Glomerular visceral epithelial cell (primary cell): ENCODE measurements at regions not wholly inside any gene's neighbourhood (a gene's known extent, or its start where the extent isn't known, plus 50 kb on each side); places are given as distances from the start of the nearest gene placed in this dataset.
A peak's percentile ranks its signal among the peaks of the same experiment; 100 is the strongest.

Experiments
- DNase-seq: peaks from one replicate; pipeline ENCODE4 v3.0.0-alpha.2; 2016; ENCODE audit errors: extremely low spot score

DNA sequence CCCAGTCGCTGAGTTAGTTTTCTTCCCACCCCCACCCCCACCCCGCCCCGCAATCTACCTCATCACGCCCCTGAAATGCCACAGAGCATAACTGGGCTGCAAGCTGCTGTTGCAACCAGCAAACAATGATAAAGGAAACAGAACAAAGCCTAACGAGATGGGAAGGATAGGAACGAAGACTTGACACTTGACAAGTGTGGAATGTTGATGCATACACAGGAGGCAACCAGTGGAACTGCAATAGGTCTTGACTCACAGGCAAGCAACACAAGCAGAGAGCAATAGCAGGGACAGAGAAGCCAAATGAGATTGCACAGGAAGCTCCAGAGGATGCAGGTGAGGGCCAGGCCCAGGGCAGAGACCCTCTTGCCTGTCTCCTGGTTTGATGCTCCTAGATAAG, 225.9 kb downstream of the IGSF11 start:
- DNase-seq: no peak

DNA sequence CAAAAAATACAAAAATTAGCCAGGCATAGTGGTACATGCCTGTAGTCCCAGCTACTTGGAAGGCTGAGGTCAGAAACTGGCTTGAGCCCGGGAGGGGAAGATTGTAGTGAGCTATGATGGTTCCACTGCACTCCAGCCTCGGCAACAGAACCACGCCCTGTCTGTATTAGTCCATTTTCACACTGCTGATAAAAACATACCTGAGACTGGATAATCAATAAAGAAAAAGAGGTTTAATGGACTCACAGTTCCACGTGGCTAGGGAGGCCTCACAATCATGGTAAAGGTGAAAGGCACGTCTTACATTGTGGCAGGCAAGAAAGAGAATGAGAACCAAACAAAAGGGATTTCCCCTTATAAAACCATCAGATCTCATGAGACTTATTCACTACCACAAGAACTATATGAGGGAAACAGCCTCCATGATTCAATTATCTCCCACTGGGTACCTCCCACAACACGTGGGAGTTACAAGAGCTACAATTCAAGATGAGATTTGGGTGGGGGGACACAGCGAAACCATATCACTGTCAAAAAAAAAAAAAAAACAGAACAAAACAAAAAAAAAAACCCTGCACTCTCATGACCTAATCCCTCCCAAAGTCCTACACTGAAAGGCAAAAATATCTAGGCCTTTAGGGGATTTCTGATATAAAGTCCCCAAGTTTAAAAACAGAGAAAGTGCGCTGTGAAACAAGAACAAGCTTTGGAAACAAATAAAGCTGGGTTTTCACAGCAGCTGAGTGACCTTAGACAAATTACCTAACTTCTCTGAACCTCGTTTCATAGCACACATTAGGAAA, 224.7 kb downstream of the IGSF11 start:
- DNase-seq: no peak

GRCh38 chr3:118810499-118811035, 224.1 kb downstream of the IGSF11 start:
- no peak for DNase-seq

GRCh38 chr3:118811236-118811732, 223.4 kb downstream of the IGSF11 start:
- DNase-seq: no peak

GRCh38 chr3:118813472-118813871, 221.2 kb downstream of the IGSF11 start:
- DNase-seq: no peak

DNA sequence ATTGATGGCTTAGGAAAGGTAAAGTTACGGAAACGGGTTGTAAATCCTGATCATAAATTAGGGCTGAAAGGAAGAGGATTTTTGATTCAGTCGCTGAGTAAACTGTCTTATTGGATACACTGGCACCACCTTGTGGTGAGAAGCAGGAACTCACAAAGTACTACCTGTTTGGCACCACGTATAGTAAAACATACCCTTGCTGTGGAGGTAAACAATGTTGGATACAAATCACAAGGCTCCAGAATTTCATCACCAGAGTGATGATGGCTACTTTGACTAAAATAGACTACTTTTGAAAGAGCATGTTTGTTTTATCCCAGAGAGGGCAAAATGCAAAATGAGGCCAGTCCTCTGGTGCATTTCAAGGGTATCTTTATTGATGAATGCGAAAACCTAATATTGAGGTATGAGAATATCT, 216.9 kb downstream of the IGSF11 start:
- peak; percentile 39 for DNase-seq

GRCh38 chr3:118818386-118818785, 216.3 kb downstream of the IGSF11 start:
- DNase-seq: no peak

- no peak for DNase-seq
Observed at GRCh38 chr3:118823626-118824025, 211.0 kb downstream of the IGSF11 start.

- DNase-seq: no peak
Observed at GRCh38 chr3:118827446-118827845, 207.2 kb downstream of the IGSF11 start.

DNA sequence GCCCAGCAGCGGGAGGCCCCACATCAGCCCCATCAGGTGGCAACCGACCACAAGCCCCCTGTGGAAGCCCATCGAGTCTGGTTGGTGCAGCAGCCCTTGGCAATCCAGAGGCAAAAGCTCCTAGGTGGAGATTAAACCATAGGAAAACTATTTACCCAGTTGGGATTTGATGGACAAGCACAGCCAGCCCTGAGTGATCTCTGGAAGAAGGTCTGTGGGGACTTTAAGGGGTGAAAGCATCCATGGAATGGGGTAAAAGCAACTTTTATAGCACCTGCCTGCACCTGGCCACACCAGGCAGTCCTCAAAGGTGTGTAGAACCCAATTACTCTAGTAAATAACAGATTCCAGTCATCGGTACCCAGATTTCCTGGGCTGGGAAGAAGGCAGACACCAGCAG, 206.3 kb downstream of the IGSF11 start:
- no peak for DNase-seq

GRCh38 chr3:118833075-118833474, 201.6 kb downstream of the IGSF11 start:
- no peak for DNase-seq

DNA sequence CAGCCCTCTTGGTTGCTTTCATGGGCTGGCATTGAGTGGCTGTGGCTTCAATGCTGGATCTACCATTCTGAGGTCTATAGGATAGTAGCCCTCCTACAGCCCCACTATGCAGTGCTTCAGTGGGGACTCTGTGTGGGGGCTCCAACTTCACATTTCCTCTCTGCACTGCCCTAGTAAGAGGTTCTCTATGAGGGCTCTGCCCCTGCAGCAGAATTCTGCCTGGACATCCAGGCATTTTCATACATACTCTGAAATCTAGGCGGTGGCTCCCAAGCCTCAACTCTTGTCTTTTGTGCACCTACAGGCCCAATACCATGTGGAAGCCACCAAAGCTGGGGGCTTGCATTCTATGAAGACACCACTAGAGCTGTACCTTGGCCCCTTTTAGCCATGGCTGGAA, 195.8 kb downstream of the IGSF11 start:
- DNase-seq: no peak

- no peak for DNase-seq
Observed at GRCh38 chr3:118842147-118842863, 192.3 kb downstream of the IGSF11 start.

DNA sequence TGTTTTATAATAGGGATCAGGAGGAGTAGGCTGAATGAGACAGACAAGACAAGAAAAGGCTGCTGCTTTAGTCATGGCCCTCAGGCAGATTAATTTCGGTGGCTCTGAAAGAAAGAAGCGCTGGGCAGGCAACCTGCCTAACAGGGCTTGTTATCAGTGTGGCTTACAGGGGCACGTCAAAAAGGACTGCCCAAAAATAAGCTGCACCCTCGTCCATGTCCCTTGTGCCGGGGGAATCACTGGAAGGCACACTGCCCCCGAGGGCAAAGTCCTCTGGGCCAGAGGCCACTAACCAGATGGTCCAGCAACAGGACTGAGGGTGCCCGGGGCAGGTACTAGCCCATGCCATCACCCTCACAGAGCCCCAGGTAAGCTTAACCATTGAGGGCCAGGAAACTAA, 188.5 kb downstream of the IGSF11 start:
- DNase-seq: no peak
